Type B pancreatic cell (in vitro differentiated cells): ENCODE measurements at regions not wholly inside any gene's neighbourhood (a gene's known extent, or its start where the extent isn't known, plus 50 kb on each side); places are given as distances from the start of the nearest gene placed in this dataset.

Experiments
- DNase-seq: peaks from one replicate; pipeline ENCODE4 v3.0.0; 2021; ENCODE audit warnings: mixed read lengths; ENCODE audit not compliant: unreplicated experiment; ENCODE audit errors: extremely low spot score
- H3K27ac Mint-ChIP-seq: 2 replicates; pipeline ENCODE4 v1.8.0; 2021; ENCODE audit warnings: mild to moderate bottlenecking, mixed read lengths
- H3K27me3 Mint-ChIP-seq: 2 replicates; pipeline ENCODE4 v1.8.0; 2021; ENCODE audit warnings: mixed read lengths
- H3K36me3 Mint-ChIP-seq: 2 replicates; pipeline ENCODE4 v1.8.0; 2021; ENCODE audit warnings: mixed read lengths
- H3K4me1 Mint-ChIP-seq: one replicate; pipeline ENCODE4 v1.8.0; 2021; ENCODE audit warnings: mixed read lengths; ENCODE audit not compliant: unreplicated experiment
- H3K4me3 Mint-ChIP-seq: 2 replicates; pipeline ENCODE4 v1.8.0; 2021; ENCODE audit warnings: mild to moderate bottlenecking, mixed read lengths
- H3K9me3 Mint-ChIP-seq: 2 replicates; pipeline ENCODE4 v1.8.0; 2021; ENCODE audit warnings: mixed read lengths
- TF ChIP-seq, protein P1 (sequence below): fragments of 200-600 bp; sonication (generic); conservative IDR thresholded peaks from 2 replicates; pipeline ENCODE4 v1.5.0; 2021; ENCODE audit warnings: antibody characterized with exemption, mild to moderate bottlenecking

DNA sequence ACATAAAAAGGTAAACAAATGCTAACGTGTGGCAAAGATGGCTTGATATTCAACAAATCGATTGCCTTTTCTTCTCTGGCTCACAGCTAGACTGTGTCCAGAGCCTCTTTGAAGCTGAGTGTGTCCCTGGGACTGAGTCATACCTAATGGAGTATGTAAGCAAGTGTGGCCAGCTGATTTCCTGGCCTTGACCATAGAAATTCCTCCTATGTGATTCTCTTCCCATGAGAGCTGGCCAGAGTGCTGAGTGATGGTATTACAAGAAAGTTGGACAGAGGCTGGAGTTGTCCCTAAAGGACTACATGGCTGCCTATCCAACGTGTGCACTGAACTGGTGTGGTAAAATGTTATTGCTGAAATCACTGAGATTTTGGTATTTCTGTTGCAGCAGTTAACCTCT lies 320.1 kb upstream of the SLC10A2 start:
- H3K27me3 Mint-ChIP-seq = no peaks in the 10 kb centered on the region
- no peaks in the 10 kb centered on the region for H3K36me3 Mint-ChIP-seq
- H3K9me3 Mint-ChIP-seq = no peaks in the 10 kb centered on the region
- DNase-seq = no peak
- H3K4me1 Mint-ChIP-seq = no peaks in the 10 kb centered on the region
- no peak overlapping the region for H3K4me3 Mint-ChIP-seq
- no peak overlapping the region for H3K27ac Mint-ChIP-seq
- TF ChIP-seq, protein P1, sequence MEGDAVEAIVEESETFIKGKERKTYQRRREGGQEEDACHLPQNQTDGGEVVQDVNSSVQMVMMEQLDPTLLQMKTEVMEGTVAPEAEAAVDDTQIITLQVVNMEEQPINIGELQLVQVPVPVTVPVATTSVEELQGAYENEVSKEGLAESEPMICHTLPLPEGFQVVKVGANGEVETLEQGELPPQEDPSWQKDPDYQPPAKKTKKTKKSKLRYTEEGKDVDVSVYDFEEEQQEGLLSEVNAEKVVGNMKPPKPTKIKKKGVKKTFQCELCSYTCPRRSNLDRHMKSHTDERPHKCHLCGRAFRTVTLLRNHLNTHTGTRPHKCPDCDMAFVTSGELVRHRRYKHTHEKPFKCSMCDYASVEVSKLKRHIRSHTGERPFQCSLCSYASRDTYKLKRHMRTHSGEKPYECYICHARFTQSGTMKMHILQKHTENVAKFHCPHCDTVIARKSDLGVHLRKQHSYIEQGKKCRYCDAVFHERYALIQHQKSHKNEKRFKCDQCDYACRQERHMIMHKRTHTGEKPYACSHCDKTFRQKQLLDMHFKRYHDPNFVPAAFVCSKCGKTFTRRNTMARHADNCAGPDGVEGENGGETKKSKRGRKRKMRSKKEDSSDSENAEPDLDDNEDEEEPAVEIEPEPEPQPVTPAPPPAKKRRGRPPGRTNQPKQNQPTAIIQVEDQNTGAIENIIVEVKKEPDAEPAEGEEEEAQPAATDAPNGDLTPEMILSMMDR = no peak

DNA sequence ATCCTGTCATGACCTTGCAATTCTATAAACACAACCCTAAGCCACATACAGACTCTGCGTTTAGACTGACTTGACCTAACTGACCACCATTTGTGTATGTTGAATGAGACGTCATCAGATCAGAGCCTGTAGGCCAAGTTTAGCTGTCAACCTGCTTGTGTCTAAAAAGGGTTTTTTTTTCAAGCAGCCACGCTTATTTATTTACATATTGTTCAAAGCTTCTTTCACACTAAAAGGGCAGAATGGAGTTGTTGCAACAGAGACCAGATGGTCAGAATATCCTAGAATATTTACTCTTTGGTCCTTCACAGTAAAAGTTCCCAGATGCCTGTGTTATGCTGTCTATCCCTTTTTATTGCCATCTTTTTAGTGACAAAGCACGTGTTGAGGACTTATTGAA lies 307.7 kb upstream of the SLC10A2 start:
- no peak overlapping the region for H3K27ac Mint-ChIP-seq
- no peaks in the 10 kb centered on the region for H3K36me3 Mint-ChIP-seq
- TF ChIP-seq, protein P1 = no peak
- H3K27me3 Mint-ChIP-seq = no peaks in the 10 kb centered on the region
- H3K4me3 Mint-ChIP-seq = no peak overlapping the region
- peaks cover 5% of the 10 kb centered on the region for H3K4me1 Mint-ChIP-seq
- no peaks in the 10 kb centered on the region for H3K9me3 Mint-ChIP-seq
- no peak for DNase-seq

DNA sequence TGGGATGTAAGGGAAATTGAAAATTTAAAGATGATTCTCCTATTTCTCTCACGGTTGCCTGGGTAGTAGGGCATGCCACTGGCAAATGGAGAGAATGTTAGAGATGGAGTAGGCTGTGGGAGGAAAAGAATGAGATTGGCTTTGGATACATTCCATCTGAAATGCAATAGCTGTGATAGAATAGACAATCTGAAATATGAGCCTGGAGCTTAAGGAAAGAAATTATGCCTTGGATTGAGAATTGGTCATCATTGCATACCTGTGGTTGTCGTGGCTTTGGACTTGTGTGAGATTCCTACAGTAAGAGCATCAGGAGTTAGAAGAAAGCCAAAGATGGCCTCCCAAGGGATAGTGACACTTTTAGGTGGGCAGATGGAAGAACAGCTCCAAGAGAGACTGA lies 305.1 kb upstream of the SLC10A2 start:
- Mint-ChIP-seq H3K4me3 (no peak overlapping the region), H3K36me3 (no peaks in the 10 kb centered on the region), H3K27me3 (no peaks in the 10 kb centered on the region), H3K27ac (no peak overlapping the region), H3K4me1 (no peaks in the 10 kb centered on the region), H3K9me3 (no peaks in the 10 kb centered on the region)
- TF ChIP-seq, protein P1 = no peak
- DNase-seq = no peak

DNA sequence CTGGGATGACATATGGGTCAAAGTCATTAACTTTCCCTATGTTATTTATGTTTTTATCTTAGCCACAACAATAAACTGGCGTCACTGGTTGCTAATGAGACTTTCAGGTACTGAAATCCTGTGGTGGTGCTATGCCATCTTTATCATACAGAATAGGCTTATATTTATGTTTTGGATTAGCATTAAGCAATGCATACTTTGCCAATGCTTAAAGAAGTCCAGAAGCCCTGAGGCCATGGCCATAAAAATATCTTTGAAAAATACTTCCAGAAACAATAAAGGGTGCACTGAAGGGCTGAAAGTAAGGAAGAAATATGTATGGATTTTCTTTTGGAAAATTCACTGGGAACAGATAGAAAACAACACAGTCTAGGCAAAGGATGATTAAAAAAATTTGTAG lies 304.6 kb upstream of the SLC10A2 start:
- Mint-ChIP-seq H3K4me1 (no peaks in the 10 kb centered on the region), H3K4me3 (no peak overlapping the region), H3K27ac (no peak overlapping the region), H3K36me3 (no peaks in the 10 kb centered on the region), H3K9me3 (no peaks in the 10 kb centered on the region), H3K27me3 (no peaks in the 10 kb centered on the region)
- no peak for DNase-seq
- TF ChIP-seq, protein P1 = no peak

DNA sequence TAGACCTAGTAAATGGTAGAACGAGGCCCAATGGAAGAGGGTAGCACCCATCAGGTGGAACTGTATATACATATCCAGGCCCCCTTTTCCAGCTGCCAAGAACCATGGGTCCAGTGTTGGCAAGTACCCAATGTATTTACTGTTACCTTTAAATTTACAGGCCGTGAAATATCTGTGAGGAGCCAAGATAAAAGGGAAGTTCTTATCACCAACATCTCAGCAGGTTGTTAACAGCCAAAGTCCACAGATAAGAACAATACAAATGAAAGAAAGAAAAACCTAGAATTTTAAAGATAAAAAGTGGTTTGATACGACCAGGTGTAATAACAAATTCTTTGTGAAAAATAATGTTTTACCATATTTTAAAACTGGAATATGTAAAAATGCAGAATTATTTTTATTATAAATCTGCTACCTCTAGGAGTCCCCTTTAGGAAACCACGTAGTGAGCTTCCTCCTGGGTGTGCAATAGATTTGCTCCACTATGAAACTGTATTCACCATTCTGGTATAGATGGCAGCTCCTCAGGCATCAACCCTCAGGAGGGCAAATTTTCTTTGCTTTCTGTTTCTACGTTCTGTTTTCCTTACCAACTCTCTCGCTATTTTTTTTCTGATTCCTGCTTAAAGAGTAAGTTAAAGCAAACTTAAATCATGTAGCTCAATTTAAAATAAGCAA lies 292.2 kb upstream of the SLC10A2 start:
- H3K36me3 Mint-ChIP-seq = no peaks in the 10 kb centered on the region

More for the DNA sequence above, 292.2 kb upstream of the SLC10A2 start:
- Mint-ChIP-seq H3K4me3 (no peak overlapping the region), H3K4me1 (peaks cover 5% of the 10 kb centered on the region), H3K27me3 (no peaks in the 10 kb centered on the region), H3K27ac (no peak overlapping the region), H3K9me3 (peaks cover 5% of the 10 kb centered on the region)
- DNase-seq = no peak
- TF ChIP-seq, protein P1 = no peak
